GM18508 (cell line): ENCODE measurements at regions not wholly inside any gene's neighbourhood (a gene's known extent, or its start where the extent isn't known, plus 50 kb on each side); places are given as distances from the start of the nearest gene placed in this dataset.

Source experiments
- ATAC-seq: cut with Tn5 transposase; IDR thresholded peaks from one replicate; pipeline ENCODE4 v1.9.1; 2021; ENCODE audit warnings: moderate number of reproducible peaks; ENCODE audit not compliant: insufficient read depth, unreplicated experiment

DNA sequence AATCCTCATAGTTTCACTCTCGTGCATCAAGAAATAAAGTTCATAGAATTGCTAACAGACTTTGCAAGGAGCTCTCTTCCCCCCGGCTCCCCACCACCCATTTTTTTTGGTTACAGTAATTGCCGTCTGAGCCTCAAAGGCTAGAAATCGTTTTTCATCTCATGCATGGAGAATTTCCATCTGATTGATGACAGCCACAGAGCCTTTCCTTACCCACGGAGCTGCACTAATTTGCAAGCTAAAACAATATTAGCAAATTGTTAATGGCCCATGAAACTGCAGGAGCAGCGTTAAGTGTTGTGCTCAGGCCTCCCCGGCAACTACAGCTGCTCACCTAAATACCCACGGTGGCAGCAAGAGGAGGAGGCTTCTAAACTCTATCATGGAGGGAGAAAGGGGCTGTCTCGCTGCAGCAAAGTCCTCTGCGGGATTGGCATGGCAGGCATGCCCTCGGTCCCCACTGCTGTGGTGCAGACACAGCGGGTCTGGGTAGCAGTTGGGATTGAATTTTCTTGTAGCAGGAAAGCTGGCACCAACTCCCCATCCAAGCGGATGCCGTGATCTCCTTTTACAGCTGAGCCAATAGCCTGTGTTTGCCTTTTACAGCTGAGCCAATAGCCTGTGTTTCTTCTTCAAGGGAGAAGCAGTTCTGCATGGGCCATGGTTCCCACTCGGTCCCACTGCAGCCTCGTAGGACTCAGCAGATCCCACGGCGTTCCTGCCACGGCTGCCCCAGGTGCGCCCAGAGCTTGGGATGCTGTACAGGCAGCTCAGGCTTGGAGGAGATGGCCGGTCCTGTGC, 412.3 kb downstream of the BRD1 start:
- ATAC-seq, result no peak

DNA sequence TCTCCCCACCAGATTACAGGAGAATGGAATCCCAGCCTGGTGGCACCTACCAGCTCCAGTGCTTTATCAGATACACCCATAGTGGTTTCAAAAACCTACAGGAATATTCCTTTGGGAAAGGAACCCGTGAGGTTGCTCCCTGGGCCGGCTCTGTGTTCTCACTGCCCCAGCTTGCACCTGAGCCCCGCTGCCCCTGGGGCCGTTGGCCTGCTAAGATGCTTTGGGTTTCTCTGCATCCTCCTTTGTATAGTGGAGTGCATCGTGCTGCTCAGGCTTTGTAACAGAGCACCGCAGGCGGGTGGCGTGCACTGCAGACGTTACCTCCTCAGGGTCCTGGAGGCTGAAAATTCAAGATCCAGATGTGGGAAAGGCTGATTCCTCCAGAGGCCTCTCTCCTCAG, 414.1 kb downstream of the BRD1 start:
- no peak for ATAC-seq

DNA sequence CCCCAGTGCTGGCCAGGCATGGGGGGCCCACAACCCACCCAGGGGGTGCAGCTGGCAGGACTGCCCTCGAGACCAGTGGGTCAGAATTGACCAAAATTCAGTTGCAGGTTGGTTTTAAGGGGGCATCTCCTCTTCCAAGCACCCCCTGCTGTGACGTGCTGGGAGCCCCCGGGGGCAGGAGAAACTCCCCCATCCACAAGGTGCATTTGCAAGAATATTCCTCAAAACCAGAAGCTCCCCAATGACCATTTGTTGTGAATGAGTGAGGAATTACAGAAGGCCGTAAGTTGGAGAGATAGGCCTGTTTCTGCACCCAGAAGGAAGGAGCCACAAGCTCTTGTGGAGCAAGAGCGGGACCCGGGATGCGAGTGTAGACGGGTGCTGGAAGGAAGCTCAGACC, 414.5 kb downstream of the BRD1 start:
- no peak for ATAC-seq

DNA sequence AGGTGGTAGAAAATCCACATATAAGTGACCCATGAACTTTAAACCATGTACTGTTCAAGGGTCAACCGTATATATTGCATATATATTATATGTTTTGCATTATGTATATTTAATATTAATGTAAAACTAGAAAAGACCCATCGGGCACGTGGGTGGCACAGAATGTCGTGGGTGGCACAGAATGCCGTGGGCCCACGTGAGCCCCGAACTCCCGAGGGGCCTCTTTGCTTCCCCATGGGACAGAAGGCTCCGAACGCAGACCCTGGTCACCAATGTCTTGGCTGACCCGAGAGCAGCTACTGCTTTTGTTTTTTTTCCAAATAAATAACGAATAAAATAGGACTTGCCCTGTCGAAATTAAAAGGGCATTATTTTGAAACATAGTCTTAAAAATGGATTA, 415.4 kb downstream of the BRD1 start:
- no peak for ATAC-seq

DNA sequence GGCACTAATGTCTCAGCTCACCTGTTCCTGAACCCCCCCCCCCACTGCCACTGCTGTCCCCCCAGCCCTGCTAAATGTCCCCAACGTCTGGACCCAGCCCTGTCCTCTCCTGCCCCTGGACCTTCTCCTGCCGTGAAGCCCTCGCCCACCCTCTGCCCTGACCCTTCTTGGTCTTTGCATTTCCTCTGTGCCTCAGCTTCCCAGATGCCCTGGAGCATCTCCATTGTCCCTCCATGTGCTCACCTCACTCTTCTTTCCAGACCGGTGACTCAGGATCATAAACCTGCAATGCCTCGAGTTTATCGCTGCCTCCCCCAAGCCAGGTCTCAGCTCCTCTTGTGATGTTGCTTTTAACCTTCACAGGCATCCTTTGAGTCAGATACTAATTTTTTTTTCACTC, 416.4 kb downstream of the BRD1 start:
- no peak for ATAC-seq

DNA sequence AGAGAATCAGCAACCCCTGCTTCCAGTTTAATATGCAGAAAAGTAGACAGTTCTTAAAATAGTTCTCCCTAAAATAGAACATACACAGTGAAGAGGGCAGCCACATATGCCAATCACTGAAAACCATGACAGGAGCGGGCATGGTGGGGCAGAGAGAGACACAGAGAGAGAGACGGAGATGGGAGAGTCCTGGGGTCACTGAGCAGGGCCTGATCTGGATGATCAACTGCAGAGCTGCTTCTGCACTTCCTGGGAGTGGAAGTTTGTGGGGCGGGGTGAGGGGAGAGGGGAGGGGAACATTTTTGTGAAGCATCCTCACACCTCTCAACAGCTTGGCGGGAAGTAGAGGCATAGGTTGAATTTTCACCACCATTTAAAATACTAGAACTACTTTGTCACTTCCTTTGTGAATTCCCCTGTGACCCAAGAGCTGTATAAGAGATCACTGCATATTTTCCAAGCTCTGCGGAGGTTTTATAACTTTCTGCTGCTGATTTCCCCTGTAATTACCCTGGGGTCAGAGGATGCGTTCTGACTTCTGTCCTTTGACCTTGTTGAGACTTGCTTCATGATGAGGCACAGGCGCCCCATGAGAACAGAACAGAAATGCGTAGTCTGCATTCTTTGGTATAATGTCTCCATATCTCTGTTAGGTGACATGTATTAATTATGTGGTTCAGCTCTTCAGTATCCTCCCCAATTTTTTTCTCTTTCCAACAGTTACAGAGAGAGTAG, 419.4 kb downstream of the BRD1 start:
- no peak for ATAC-seq

DNA sequence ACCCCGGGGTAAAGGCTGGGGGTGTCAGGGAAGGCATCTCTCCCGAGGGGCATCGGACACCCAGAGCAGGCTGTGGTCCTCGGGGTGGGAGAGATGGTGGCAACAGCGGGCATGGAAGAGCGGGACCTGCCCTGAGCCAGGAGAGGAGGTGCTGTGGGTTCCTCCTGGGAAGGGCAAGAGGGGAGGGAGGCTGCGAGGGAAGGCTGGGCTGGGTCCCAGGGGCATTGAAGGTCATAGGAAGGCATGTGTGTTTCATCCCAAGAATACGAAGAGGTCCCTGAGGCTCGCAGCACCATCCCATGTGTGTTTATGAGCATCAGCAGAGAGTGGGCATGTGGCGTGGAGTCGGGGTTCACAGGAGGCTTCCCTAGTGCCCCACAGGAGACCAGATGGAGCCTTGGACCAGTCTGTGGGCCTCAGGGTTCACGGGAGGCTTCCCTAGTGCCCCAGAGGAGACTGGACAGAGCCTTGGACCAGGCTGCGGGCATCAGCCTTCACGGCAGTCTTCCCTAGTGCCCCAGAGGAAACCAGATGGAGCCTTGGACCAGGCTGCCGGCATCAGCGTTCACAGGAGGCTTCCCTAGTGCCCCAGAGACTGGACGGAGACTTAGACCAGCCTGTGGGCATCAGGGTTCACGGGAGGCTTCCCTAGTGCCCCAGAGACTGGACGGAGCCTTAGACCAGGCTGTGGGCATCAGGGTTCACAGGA, 420.6 kb downstream of the BRD1 start:
- ATAC-seq, result no peak

DNA sequence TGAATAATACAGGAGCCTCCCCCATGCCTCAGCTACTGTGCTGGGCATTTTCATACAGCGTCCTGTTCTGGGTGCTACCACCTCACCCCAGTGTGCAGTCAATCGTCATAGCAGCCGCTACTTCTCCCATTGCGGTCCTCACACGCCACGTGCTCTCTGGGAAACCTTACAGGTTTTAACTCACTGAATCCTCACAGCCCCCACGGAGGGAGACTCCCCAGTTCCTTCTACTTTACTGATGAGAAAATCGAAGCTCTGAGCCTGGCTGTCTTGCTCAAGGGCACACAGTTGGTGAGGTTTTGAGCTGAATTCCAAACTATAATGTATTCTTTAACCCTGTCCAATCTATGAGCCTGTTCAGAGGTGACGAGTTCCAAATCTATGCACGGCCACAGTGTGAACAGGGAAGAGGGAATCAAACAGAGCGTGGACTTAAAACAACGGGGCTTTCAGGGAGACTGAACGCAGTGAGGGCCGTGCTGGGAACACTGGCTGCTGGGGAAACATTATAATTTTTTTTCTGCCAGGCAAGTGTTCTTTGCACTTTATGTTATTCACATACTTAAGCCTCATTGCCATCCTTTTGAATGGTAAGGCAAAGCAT, 421.5 kb downstream of the BRD1 start:
- ATAC-seq, result no peak

DNA sequence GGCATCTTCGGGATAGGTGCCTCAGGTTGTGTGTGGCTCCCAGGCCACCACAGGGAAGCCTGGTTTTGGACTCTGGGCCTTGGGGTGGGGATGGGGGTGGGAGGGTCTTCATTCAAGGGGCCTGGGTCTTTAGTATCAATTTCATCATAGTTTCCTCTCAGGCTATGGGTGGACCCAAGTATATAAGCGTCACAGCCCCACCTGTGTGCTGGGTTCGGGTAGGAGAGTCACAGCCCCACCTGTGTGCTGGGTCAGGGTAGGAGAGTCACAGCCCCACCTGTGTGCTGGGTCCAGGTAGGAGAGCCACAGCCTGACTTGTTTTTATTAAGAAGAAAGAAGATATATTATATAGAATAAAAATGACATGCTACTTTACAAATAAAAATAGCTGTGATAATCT, 422.1 kb downstream of the BRD1 start:
- ATAC-seq, result no peak

DNA sequence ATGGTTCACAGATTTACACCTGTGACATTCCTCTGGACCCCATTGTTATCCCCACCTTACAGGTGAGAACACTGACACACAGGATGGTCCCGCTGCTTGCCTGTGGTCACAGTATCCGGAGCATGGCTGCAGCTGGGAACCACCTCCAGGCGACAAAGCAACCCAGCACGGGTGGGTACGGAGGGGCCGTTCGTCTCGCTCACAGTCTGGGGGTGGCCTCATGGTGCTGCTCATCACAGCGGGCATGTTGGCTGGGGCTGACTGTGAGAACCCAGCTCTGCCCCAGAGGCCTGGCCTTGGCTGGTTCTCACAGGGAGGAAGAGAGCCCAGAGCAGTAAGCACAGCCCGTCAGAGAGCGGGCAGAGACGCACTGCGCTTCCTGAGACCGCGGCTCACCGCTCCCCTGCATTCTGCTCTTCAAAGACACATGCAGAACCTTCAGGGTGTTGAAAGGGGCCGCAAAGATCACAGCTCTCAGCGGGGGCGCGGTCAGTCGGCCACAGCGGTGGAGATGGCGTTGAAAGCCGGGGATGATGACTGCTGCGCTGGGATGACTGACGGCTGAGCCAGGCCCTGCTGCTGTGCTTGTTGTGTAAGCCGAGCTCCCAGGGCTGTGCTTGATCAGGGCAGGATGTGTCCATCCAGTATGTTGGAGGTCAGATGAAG, 423.0 kb downstream of the BRD1 start:
- no peak for ATAC-seq

DNA sequence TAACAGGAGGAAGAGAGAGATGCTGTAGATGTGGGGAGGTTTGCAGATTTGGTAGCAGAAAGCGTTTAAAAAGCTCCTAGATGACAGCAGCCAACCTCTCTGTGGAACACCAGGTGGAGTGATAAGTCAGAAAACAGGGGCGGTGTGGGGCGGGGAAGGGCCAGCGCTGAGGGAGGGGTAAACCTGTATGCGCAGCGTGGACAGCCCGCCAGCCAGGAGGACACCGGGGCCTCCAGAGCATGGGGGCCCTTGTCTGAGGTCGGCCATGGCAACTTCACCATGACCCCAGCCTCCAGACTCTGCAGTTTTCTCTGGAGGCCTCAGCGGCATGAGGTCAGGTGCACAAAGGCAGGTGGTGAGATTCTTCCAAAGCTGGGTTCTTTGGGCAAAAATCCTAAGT, 423.7 kb downstream of the BRD1 start:
- no peak for ATAC-seq

DNA sequence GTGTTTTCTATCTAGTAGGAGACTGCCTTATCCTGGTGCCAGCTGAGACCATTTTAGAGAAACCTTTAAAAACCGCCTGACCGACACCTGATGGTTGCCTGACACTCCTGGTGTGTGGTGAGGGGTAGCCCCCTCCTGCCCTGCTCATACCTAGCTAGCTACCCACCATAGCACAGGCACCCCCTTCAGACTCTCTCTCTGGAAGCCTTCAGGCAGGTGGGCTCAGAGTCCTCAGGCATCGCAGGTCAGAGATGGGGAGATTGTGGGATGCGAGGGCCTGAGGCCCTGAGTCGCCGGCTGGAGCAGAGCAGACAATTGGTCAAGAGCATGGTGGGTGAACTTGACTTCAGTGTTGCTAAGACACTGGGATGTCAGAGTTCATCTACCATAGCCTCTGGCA, 424.6 kb downstream of the BRD1 start:
- ATAC-seq, result no peak

DNA sequence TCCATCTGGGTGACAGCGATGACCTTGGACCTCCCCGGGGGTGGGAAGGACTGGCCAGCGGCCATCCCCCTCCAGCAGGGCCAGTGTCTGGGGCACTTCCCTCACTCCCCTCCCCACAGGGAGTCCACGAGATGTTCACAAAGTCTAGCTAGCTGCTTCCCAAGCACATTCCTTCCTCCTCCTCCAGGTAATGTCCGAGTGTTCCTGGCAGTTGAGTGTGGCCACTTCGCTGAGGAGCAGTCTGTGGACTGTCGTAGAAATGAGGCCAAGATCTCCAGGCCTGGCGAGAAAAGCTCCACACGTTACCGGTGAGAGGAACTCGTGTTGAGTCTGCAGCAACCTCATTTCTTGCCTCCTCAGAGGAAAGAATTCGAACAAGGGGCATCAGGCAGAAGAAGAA, 425.5 kb downstream of the BRD1 start:
- ATAC-seq, result no peak

DNA sequence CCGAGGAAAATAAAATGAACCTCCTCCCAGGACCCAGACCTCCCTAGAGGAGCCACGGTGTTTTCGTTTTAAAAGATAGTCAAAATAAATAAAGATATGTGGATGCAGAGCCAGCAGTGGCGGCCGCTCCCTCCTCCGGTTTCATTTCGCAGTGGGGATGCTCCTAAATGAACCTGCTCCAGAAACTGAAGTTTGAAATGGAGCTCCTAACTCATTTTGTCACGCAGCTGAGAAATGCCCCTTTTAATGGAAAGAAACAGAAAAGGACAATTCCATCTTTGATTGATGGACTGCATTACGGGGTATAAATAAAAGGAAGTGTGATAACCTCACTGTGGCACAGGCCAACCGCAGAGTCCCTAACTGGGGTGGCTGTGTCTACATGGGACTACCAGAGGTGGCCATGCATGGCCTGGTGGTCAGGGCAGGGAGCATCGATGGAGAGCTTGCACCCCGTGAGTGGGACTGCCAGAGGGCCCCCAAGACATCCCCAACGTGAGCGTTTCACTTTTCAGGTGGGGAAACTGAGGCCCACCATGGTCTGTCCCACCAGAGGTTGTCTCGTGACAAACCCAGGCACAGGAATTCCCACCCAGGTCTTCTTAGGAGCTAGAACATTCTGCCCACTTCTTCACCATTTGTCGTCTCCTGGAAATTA, 426.6 kb downstream of the BRD1 start:
- no peak for ATAC-seq

DNA sequence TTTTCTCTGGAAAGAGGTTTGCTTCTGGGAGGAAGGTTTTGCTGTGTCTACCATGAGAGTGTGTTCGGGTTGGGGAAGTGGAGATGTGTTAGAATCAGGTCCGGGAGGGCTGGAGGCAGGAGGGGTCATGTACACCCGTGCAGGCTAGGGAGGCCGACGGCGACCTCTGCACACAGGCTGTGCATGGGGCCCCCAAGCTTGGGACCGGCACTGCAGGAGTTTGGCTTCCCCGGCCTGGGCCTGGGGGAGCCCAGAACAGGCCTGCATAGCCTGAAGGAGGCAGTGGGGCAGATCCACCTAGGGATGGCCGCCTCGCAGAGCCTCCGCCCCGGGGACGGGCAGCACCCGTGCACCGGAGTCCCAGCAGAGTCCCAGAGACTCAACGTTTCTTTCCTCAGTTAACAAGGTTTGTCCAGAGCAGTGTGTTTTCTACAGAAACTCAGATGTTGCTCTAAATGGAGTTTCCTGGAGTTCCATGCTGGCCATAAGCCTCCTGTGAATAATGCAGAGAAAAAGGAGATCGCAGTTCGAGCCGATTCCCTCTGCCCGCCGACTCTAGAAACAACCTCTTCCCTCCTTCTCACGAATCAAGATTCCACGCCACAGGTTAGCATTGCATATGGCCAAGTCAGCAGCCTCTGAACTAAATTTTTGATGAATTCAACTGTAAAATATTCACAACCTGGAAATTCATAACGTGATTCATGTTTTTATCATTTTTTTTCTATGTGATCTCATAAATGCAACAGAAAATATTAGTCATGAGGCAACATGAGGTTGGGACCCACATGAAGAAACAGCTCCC, 427.3 kb downstream of the BRD1 start:
- ATAC-seq, result no peak

DNA sequence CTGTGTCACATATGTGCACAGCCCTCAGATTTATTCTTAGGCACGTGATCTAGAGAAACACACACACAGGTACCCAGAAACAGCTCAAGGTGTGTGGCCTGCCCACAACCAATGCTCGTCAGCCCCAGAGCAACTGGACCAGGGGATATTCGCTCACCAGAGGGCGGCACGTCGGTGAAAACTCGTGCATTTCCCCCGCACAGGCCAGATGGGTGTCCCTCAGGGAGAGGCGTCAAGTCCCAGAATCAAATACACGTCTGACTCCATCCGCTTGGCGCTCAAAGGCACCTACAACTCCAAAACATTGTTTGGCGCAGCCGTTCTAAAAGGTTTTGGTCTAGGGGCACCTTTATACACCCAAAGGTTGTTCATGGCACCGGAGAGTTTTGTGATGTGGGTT, 429.0 kb downstream of the BRD1 start:
- ATAC-seq, result no peak

DNA sequence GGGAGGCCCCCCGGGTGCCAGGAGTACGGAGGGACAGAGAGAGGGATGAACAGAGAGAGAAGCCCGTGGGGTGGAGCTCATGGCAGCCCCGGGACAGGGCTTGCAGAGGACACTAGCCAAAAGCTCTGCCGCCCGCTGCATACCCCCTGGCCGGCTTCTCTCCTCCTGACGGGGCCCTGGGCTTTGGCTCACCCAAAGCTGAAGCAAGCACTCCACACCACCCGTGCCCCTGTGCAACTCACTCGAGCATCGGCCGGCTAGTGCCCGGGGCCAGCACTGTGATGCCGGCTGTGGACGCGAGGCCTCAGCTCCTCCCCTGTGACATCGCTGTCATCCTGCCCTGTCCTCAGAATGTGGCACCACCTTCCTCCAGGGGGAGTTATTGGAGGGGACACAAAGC, 429.6 kb downstream of the BRD1 start:
- ATAC-seq, result no peak

DNA sequence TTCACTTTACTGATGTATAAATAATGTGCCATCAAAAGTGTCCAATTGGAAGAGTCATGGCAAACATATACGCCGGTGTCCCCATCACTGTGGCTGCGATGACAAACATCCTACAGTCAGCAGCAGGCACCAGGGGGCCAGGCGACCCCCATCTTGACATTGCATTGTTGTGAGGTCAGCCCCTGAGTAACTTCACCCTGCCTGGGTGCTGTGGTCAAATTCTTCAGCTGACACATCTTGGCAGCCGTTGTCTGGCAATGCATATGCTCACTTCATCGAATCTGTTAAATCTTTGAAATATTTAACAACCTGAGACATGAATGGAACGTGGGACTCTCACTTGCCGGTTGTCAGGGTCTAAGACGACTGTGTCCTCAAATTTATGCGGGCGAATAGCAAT, 430.9 kb downstream of the BRD1 start:
- ATAC-seq, result no peak

DNA sequence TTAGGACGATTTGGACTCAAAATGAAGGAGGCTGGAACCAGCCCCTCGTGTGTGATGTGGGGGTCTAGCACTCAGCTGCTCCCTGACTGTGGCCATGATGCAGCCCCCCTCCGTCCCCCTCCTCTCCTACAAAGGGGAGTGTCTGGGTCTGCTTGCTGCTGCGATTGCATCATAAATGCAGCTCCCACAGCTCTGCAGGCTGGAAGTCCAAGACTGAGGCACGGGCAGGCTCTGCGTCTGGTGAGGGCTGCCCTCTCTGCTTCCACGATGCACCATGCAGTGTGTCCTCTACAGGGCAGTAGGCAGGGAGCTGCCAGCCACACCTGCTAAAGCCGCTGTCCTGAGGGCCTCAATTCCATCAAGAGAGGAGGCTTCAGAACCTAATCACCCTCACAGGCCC, 432.1 kb downstream of the BRD1 start:
- no peak for ATAC-seq
